ENCODE measurements at regions not wholly inside any gene's neighbourhood (a gene's known extent, or its start where the extent isn't known, plus 50 kb on each side); places are given as distances from the start of the nearest gene placed in this dataset.
A peak's percentile ranks its signal among the peaks of the same experiment; 100 is the strongest.

- no peaks in the 10 kb centered on the region for H3K9me3 Mint-ChIP-seq
- H3K4me1 Mint-ChIP-seq = no peaks in the 10 kb centered on the region
- H3K4me3 Mint-ChIP-seq = no peak overlapping the region
- peak; percentile 55 for ATAC-seq (ENCODE audit: low read depth)
- no peaks in the 10 kb centered on the region for H3K36me3 Mint-ChIP-seq
- H3K27me3 Mint-ChIP-seq = peaks cover 9% of the 10 kb centered on the region
- no peak overlapping the region for H3K27ac Mint-ChIP-seq
- no peak for DNase-seq (ENCODE audit: low spot score in 2 of 2)
Measured at GRCh38 chr7:26444555-26444954, 152.9 kb downstream of the SNX10 start.

DNA sequence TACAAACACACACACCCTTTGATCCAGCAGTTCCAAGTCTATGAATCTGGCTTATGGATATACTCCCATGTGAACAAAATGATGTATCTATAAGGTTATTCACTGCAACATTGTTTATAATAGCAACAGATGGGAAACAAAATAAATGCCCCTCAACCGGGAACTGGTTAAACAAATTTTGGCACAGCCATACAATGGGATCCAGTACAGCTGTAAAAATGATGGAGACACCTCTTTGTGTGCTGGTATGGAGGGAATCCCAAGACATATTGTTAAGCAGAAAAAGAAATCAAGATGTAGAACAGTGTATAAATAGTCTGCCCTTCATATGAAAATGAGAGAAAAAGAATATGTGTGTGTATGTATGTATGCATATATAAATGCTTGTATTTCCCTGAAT is 155.5 kb downstream of the SNX10 start:
- Mint-ChIP-seq H3K9me3 (no peaks in the 10 kb centered on the region), H3K27ac (no peak overlapping the region), H3K4me3 (no peak overlapping the region), H3K4me1 (no peaks in the 10 kb centered on the region), H3K27me3 (peaks cover 9% of the 10 kb centered on the region), H3K36me3 (no peaks in the 10 kb centered on the region)
- DNase-seq (ENCODE audit: low spot score in 2 of 2) (no peak), ATAC-seq (ENCODE audit: low read depth) (no peak)

DNA sequence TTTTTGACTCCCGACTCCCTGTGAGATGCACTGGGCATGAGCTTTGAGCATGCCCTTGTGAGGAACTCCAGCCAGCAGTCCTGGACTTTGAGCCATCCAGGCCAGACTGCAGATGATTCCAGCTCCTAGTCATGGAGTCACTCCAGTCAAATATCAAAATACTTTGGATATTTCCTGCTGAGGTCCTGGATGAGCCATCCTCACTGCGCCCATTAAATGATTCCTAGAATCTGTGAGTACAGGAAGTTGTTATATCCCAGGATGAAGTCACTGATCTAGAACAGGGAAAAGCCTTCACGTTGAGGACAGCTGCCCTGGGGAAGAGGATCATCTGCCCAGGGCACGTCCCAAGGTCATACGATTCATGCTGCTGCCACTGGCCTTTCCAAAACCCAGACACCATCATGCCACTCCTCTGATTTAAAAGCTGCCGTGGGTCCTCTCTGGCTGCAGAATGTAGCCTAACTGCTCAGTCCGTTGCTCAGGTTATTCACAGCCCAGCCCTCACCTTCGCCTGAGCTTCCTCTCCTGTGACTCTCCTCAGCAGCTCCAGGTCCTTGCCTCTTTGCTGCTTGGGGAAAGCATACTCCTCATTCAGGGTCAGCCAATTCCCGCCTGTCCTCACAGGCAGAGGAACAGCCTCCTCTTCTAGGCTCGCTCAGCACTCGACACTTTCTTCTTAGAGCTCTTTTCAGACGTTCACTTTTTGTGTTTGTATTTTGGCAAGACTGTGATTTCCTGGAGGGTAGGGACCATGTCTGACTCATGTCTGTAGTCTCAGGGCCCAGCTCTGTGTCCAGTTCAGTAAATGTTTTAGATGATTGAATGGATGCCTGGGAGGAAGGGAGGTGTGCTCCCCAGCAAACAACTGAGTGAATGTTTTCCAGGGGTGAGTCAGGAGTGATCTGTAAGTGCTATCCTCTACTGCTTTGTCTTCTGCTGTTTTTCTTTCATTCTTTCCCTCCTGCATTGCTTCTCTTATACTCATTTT is 157.8 kb downstream of the SNX10 start:
- DNase-seq (ENCODE audit: low spot score in 2 of 2) (no peak), ATAC-seq (ENCODE audit: low read depth) (no peak)
- Mint-ChIP-seq H3K36me3 (no peaks in the 10 kb centered on the region), H3K4me3 (no peak overlapping the region), H3K9me3 (no peaks in the 10 kb centered on the region), H3K27me3 (peaks cover 9% of the 10 kb centered on the region), H3K27ac (no peak overlapping the region), H3K4me1 (no peaks in the 10 kb centered on the region)

DNA sequence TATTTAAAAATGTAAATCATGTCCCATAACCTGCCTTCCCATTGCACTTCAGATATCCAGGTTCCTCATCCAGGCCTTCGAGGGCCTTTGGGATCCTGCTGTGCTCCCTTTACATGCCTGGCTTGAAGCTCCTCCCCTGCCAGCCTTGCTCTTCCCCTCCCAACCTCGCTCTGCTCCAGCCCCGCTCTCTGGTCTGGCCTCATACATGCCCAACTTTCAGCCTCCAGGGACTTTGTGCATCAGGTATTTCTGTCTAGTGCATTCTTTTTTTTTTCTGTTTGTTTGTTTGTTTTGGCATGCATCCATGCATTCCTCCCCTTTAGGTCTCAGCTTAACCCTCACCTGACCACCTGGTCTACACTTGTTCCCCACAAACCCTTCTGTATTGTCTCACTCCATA is 160.3 kb downstream of the SNX10 start:
- no peak overlapping the region for H3K27ac Mint-ChIP-seq
- H3K4me3 Mint-ChIP-seq = no peak overlapping the region
- ATAC-seq (ENCODE audit: low read depth) = no peak

DNA sequence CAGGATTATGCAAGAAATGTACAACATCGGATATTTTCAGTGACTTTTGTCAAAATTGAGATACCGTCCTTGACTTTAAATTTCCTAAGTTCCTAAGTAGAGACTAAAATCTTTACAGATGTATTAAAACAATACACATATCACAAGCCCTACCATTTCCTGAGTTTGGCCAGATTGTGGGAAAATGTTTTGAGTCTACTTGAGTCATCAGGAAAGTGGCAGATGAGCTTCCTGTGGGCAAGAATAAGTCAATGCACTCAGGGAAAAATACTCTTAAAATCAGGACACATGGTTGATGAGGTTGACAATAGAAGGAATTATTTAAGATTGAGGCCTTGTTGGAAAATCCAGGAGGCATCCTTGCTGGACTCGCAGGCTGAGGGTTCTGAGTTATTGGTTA is 162.5 kb downstream of the SNX10 start:
- H3K27ac Mint-ChIP-seq = no peak overlapping the region
- H3K36me3 Mint-ChIP-seq = no peaks in the 10 kb centered on the region
- ATAC-seq (ENCODE audit: low read depth) (no peak), DNase-seq (ENCODE audit: low spot score in 2 of 2) (no peak)
- H3K9me3 Mint-ChIP-seq = no peaks in the 10 kb centered on the region
- no peaks in the 10 kb centered on the region for H3K4me1 Mint-ChIP-seq
- no peak overlapping the region for H3K4me3 Mint-ChIP-seq
- peaks cover 5% of the 10 kb centered on the region for H3K27me3 Mint-ChIP-seq

More for the DNA sequence above, 160.3 kb downstream of the SNX10 start:
- H3K27me3 Mint-ChIP-seq = peaks cover 9% of the 10 kb centered on the region
- no peaks in the 10 kb centered on the region for H3K36me3 Mint-ChIP-seq
- no peak for DNase-seq (ENCODE audit: low spot score in 2 of 2)
- H3K9me3 Mint-ChIP-seq = no peaks in the 10 kb centered on the region
- no peaks in the 10 kb centered on the region for H3K4me1 Mint-ChIP-seq

DNA sequence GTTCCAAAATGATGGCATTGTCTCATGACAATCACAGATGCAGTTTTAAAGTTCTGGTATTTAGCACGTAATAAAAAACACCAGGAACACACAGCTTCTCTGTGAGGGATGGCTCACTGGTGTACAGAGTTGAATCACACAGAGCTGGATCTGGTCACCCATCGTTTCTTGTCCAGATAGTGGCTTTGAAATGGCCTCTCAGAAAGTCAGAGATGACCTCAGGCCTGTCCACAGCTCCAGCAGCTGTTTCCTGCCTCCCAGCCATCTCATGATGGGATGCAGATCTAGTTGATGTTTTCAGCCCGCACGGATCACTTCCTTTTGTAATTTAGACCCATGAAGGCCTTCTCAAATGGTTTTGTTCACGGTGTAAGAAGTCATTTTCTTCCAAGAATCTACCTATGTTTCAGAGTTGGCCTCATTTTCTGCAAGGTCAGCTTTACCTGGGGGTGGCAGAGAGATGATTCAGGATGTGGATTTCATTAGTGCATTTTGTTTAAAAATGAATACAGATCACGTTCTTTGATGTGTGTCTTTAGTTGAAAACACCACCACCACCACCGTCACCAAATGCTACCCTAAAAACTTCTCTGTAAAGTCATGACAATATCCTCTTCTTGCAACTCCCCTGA is 166.2 kb downstream of the SNX10 start:
- ATAC-seq (ENCODE audit: low read depth) (no peak), DNase-seq (ENCODE audit: low spot score in 2 of 2) (no peak)
- no peaks in the 10 kb centered on the region for H3K9me3 Mint-ChIP-seq
- no peak overlapping the region for H3K27ac Mint-ChIP-seq
- no peaks in the 10 kb centered on the region for H3K4me1 Mint-ChIP-seq
- H3K36me3 Mint-ChIP-seq = no peaks in the 10 kb centered on the region
- H3K4me3 Mint-ChIP-seq = no peak overlapping the region
- H3K27me3 Mint-ChIP-seq = peaks cover 4% of the 10 kb centered on the region

DNA sequence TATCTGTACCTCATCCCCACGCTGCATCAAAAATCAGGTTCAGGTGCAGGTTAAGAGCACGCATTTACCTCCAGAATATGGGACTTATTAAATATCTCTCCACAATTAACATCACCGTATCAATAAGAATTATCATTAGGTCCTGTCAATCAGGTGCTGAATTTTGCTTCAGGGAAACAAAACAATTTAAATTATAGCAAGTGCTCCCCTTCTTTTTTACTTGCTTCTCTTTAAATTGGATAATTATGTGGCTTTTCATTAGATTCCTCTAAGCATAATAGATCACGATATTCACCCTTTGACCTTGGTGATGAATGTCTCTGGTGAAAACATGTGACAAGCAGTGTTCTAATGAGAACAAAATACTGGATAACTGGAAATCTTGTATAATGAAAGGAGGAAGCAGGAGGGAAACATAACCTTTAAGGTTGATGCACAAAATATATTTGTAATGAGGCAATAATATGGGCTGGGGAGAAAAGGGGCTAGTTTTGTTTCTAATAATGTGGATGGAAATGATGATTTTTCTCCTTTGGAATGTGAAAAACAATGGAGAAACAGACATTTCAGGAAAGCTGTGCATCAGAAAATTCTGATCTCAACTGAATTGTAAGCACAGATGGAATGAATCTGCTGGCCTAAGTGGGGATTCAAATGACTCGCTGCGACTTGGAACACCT is 166.9 kb downstream of the SNX10 start:
- H3K4me1 Mint-ChIP-seq = no peaks in the 10 kb centered on the region
- no peak overlapping the region for H3K4me3 Mint-ChIP-seq
- DNase-seq (ENCODE audit: low spot score in 2 of 2) (no peak), ATAC-seq (ENCODE audit: low read depth) (no peak)
- H3K27me3 Mint-ChIP-seq = peaks cover 4% of the 10 kb centered on the region
- H3K27ac Mint-ChIP-seq = no peak overlapping the region
- H3K36me3 Mint-ChIP-seq = no peaks in the 10 kb centered on the region
- no peaks in the 10 kb centered on the region for H3K9me3 Mint-ChIP-seq

GRCh38 chr7:26459540-26460193 is 168.0 kb downstream of the SNX10 start:
- peaks cover 4% of the 10 kb centered on the region for H3K27me3 Mint-ChIP-seq
- no peak overlapping the region for H3K4me3 Mint-ChIP-seq
- ATAC-seq (ENCODE audit: low read depth) (no peak), DNase-seq (ENCODE audit: low spot score in 2 of 2) (no peak)
- H3K9me3 Mint-ChIP-seq = no peaks in the 10 kb centered on the region
- H3K36me3 Mint-ChIP-seq = no peaks in the 10 kb centered on the region
- H3K4me1 Mint-ChIP-seq = no peaks in the 10 kb centered on the region
- no peak overlapping the region for H3K27ac Mint-ChIP-seq

GRCh38 chr7:26460351-26461085 is 168.9 kb downstream of the SNX10 start:
- Mint-ChIP-seq H3K27ac (no peak overlapping the region), H3K9me3 (no peaks in the 10 kb centered on the region), H3K4me3 (no peak overlapping the region), H3K4me1 (no peaks in the 10 kb centered on the region), H3K36me3 (no peaks in the 10 kb centered on the region), H3K27me3 (peaks cover 4% of the 10 kb centered on the region)
- no peak for ATAC-seq (ENCODE audit: low read depth)
- no peak for DNase-seq (ENCODE audit: low spot score in 2 of 2)

DNA sequence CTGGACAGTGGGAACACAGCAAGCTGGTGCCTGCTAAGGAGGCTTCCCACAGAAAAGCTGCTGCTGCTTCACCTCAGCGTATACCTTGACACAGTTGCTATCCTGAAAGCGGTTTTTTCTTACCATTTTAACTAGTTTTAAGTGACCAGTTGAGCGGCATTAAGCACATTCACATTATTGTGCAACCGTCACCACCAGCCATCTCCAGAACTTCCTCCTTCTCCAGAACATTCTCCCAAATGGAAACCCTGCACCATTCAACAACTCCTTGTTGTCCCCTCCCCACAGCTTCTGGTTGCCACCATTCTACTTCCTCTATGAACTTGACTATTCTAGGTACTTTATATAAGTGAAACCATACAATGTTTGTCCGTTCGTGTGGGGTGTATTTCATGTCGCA is 169.9 kb downstream of the SNX10 start:
- Mint-ChIP-seq H3K4me1 (no peaks in the 10 kb centered on the region), H3K9me3 (no peaks in the 10 kb centered on the region), H3K27me3 (peaks cover 4% of the 10 kb centered on the region), H3K27ac (no peak overlapping the region), H3K4me3 (no peak overlapping the region), H3K36me3 (no peaks in the 10 kb centered on the region)
- ATAC-seq (ENCODE audit: low read depth) (no peak), DNase-seq (ENCODE audit: low spot score in 2 of 2) (no peak)

DNA sequence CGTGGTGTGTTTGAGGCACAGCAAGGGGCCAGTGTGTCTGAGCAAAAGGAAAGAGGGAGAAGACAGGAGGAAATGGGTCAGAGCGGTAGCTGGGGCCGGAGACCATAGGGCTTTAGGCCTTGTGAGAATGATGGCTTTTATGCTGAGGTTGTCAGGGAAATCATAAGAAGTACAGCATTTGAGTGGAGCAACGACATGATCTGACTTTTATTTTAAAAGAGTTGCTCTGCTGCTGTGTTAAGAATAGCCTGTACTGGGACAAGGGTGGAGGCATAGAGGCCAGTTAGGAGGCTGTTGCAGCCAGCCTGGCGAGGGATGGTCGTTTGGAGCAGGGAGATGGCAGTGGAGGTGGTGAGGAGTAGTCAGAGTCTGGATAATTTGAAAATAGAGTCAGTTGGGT is 174.3 kb downstream of the SNX10 start:
- H3K4me1 Mint-ChIP-seq = no peaks in the 10 kb centered on the region
- ATAC-seq (ENCODE audit: low read depth) = no peak

GRCh38 chr7:26467104-26467503 is 175.4 kb downstream of the SNX10 start:
- DNase-seq (ENCODE audit: low spot score in 2 of 2) (no peak), ATAC-seq (ENCODE audit: low read depth) (no peak)
- no peak overlapping the region for H3K4me3 Mint-ChIP-seq
- no peaks in the 10 kb centered on the region for H3K9me3 Mint-ChIP-seq
- no peak overlapping the region for H3K27ac Mint-ChIP-seq
- no peaks in the 10 kb centered on the region for H3K4me1 Mint-ChIP-seq
- peaks cover 5% of the 10 kb centered on the region for H3K27me3 Mint-ChIP-seq
- H3K36me3 Mint-ChIP-seq = no peaks in the 10 kb centered on the region

More for the DNA sequence above, 174.3 kb downstream of the SNX10 start:
- peaks cover 5% of the 10 kb centered on the region for H3K27me3 Mint-ChIP-seq
- H3K36me3 Mint-ChIP-seq = no peaks in the 10 kb centered on the region
- no peak overlapping the region for H3K4me3 Mint-ChIP-seq
- H3K9me3 Mint-ChIP-seq = no peaks in the 10 kb centered on the region
- no peak for DNase-seq (ENCODE audit: low spot score in 2 of 2)
- H3K27ac Mint-ChIP-seq = no peak overlapping the region

- ATAC-seq (ENCODE audit: low read depth) = no peak
- Mint-ChIP-seq H3K36me3 (no peaks in the 10 kb centered on the region), H3K27me3 (peaks cover 5% of the 10 kb centered on the region), H3K4me3 (no peak overlapping the region), H3K9me3 (no peaks in the 10 kb centered on the region), H3K4me1 (no peaks in the 10 kb centered on the region), H3K27ac (no peak overlapping the region)
- DNase-seq (ENCODE audit: low spot score in 2 of 2) = no peak
Measured at GRCh38 chr7:26467541-26467940, 175.9 kb downstream of the SNX10 start.

Data from memory B cell (primary cell).